PC-3 (cell line): ENCODE measurements at regions not wholly inside any gene's neighbourhood (a gene's known extent, or its start where the extent isn't known, plus 50 kb on each side); places are given as distances from the start of the nearest gene placed in this dataset.

Source experiments
- CTCF ChIP-seq: fragments of 300-600 bp; sonication (generic); conservative IDR thresholded peaks from 2 replicates; pipeline ENCODE4 v1.5.1; 2017; ENCODE audit warnings: antibody characterized with exemption, low read depth, mild to moderate bottlenecking, low read length
- EZH2phosphoT487 ChIP-seq: fragments of 300-600 bp; sonication (generic); IDR thresholded peaks from 2 replicates; pipeline ENCODE4 v1.6.1; 2018; ENCODE audit warnings: mild to moderate bottlenecking, antibody characterized with exemption, low read length, borderline replicate concordance

DNA sequence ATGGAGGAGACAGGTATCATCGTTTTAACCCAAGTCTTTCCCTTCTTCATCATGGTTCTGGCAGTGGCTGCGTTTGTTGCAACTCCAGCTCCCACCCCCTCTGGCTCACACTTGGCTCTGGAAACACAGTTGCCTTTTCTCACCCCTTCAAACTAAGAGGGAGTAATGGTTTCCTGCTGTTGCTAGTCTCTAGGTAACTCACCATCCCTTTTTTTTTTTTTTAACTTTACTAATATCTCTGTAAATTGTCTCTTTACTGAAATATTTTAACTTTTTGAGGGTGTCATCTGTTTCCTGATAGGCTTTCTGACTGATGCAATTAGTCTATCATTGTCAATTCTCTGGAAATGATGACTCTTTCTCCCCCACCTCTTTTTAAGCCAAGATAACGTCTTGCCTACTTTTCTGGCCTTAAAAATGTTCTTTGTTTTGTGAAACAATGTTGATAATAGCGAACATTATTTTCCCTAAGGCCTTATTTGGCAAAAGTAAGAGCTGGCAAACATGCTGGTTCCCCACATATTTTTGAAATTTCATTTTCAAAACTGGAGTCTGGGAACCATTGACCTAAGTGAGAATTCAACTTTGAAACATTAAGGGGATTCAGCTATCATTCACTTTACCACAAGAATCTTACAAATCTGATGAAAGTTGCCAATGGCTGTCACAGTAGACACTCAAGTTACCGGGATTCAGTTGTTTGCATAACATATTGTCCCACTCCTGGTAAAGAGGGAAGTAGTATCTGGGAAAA is 85.3 kb downstream of the LEPR start:
- no peak for TF ChIP-seq CTCF
- TF ChIP-seq EZH2phosphoT487 = no peak
